HG03571 (cell line): ENCODE measurements at regions not wholly inside any gene's neighbourhood (a gene's known extent, or its start where the extent isn't known, plus 50 kb on each side); places are given as distances from the start of the nearest gene placed in this dataset.
"Not testable (repeated sequence)": the region's sequence is repeated elsewhere in the genome, so short reads cannot be mapped to it uniquely, and the experiment has no call there.

Source experiments
- ATAC-seq: cut with Tn5 transposase; IDR thresholded peaks from one replicate; pipeline ENCODE4 v1.9.1; 2021; ENCODE audit not compliant: unreplicated experiment

GRCh38 chr15:81901319-81901718 is 144.5 kb downstream of the MEX3B start:
- ATAC-seq = no peak

- no peak for ATAC-seq
Measured at GRCh38 chr15:81899730-81900129, 146.1 kb downstream of the MEX3B start.

- ATAC-seq = no peak
Measured at GRCh38 chr15:81899024-81899423, 146.8 kb downstream of the MEX3B start.

- ATAC-seq = no peak
Measured at GRCh38 chr15:81897057-81897677, 148.7 kb downstream of the MEX3B start.

- ATAC-seq = no peak
Measured at GRCh38 chr15:81896356-81896755, 149.5 kb downstream of the MEX3B start.

GRCh38 chr15:81895723-81896122 is 150.1 kb downstream of the MEX3B start:
- ATAC-seq = no peak

GRCh38 chr15:81894061-81894460 is 151.8 kb downstream of the MEX3B start:
- no peak for ATAC-seq

- no peak for ATAC-seq
Measured at GRCh38 chr15:81893182-81893835, 152.5 kb downstream of the MEX3B start.

- ATAC-seq = no peak
Measured at GRCh38 chr15:81890496-81890895, 155.3 kb downstream of the MEX3B start.

GRCh38 chr15:81889485-81889881 is 156.3 kb downstream of the MEX3B start:
- no peak for ATAC-seq

GRCh38 chr15:81888748-81889484 is 156.9 kb downstream of the MEX3B start:
- no peak for ATAC-seq

- ATAC-seq = no peak
Measured at GRCh38 chr15:81887912-81888311, 157.9 kb downstream of the MEX3B start.

- ATAC-seq = not testable (repeated sequence)
Measured at GRCh38 chr15:81887188-81887587, 158.6 kb downstream of the MEX3B start.

GRCh38 chr15:81886591-81886990 is 159.2 kb downstream of the MEX3B start:
- no peak for ATAC-seq

GRCh38 chr15:81886080-81886479 is 159.7 kb downstream of the MEX3B start:
- ATAC-seq = no peak

- no peak for ATAC-seq
Measured at GRCh38 chr15:81885135-81885534, 160.7 kb downstream of the MEX3B start.

- no peak for ATAC-seq
Measured at GRCh38 chr15:81882504-81882903, 163.3 kb downstream of the MEX3B start.

- no peak for ATAC-seq
Measured at GRCh38 chr15:81880833-81881232, 165.0 kb downstream of the MEX3B start.

GRCh38 chr15:81880314-81880713 is 165.5 kb downstream of the MEX3B start:
- ATAC-seq = no peak

GRCh38 chr15:81875717-81876116 is 170.1 kb downstream of the MEX3B start:
- not testable (repeated sequence) for ATAC-seq

GRCh38 chr15:81870746-81871106 is 175.1 kb downstream of the MEX3B start:
- not testable (repeated sequence) for ATAC-seq

GRCh38 chr15:81870062-81870745 is 175.6 kb downstream of the MEX3B start:
- not testable (repeated sequence) for ATAC-seq
